Left lung (tissue), 4 donors: ENCODE measurements at regions not wholly inside any gene's neighbourhood (a gene's known extent, or its start where the extent isn't known, plus 50 kb on each side); places are given as distances from the start of the nearest gene placed in this dataset.
"Not testable (repeated sequence)": the region's sequence is repeated elsewhere in the genome, so short reads cannot be mapped to it uniquely, and the experiment has no call there.

ENCODE experiments used
- ATAC-seq: fragments of 200-7000 bp; cut with Tn5 transposase; one replicate; pipeline ENCODE4 v1.9.1; 2020; ENCODE audit warnings: moderate library complexity
- DNase-seq, 4 donors: peaks; one replicate each; pipeline ENCODE4 v3.0.0-alpha.2; 2013 to 2020
- H3K27ac ChIP-seq, 2 donors: fragments of 200-600 bp; sonication (generic) in 1 of 2; one replicate each; pipeline versions ENCODE4 v1.5.0 to v1.8.0; 2020 to 2021
- H3K27me3 ChIP-seq, 2 donors: fragments of 200-600 bp; sonication (generic) in 1 of 2; one replicate each; pipeline versions ENCODE4 v1.5.0 to v1.8.0; 2020 to 2021
- H3K36me3 ChIP-seq, 2 donors: fragments of 200-600 bp; sonication (generic) in 1 of 2; one replicate each; pipeline versions ENCODE4 v1.5.0 to v1.8.0; 2020 to 2021
- H3K4me1 ChIP-seq, 2 donors: fragments of 200-600 bp; one replicate each; pipeline ENCODE4 v1.8.0; 2021
- H3K4me3 ChIP-seq, 2 donors: fragments of 200-600 bp; sonication (generic) in 1 of 2; one replicate each; pipeline versions ENCODE4 v1.5.0 to v1.8.0; 2020 to 2021; ENCODE audit warnings: mild to moderate bottlenecking in 1 of 2
- H3K9me3 ChIP-seq, 2 donors: fragments of 200-600 bp; sonication (generic) in 1 of 2; one replicate each; pipeline versions ENCODE4 v1.5.0 to v1.8.0; 2020 to 2021
- intact Hi-C, 2 donors: fragments of 100-400 bp; cut with DNase I; formaldehyde crosslinking; loops; one replicate each; pipeline versions ENCODE4 v1.11.2 to v1.14.2; 2022
- TF ChIP-seq, protein P1 (sequence below), 2 donors: fragments of 200-600 bp; sonication (generic) in 1 of 2; IDR thresholded peaks; one replicate each; pipeline versions ENCODE4 v1.5.0 to v1.8.0; 2021; ENCODE audit warnings: antibody characterized with exemption in 2 of 2
- donor health status: DM: no; HTN: yes; CAD: no.
- donor health status: DM: no; HTN: no; CAD: no.

GRCh38 chr4:149910604-149911350, 95.1 kb upstream of the IQCM start:
- DNase-seq: no peak
- Histone ChIP-seq H3K27ac (no peak overlapping the region), H3K4me3 (no peak overlapping the region), H3K9me3 (no peaks in the 10 kb centered on the region), H3K36me3 (no peaks in the 10 kb centered on the region), H3K4me1 (no peaks in the 10 kb centered on the region), H3K27me3 (no peaks in the 10 kb centered on the region)
- ATAC-seq: no peak
- TF ChIP-seq, protein P1, sequence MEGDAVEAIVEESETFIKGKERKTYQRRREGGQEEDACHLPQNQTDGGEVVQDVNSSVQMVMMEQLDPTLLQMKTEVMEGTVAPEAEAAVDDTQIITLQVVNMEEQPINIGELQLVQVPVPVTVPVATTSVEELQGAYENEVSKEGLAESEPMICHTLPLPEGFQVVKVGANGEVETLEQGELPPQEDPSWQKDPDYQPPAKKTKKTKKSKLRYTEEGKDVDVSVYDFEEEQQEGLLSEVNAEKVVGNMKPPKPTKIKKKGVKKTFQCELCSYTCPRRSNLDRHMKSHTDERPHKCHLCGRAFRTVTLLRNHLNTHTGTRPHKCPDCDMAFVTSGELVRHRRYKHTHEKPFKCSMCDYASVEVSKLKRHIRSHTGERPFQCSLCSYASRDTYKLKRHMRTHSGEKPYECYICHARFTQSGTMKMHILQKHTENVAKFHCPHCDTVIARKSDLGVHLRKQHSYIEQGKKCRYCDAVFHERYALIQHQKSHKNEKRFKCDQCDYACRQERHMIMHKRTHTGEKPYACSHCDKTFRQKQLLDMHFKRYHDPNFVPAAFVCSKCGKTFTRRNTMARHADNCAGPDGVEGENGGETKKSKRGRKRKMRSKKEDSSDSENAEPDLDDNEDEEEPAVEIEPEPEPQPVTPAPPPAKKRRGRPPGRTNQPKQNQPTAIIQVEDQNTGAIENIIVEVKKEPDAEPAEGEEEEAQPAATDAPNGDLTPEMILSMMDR (IDR thresholded peaks at IDR 0.05): no peak
- intact Hi-C loops: no loop called here

GRCh38 chr4:149911354-149911753, 95.7 kb upstream of the IQCM start:
- ATAC-seq (no peak), DNase-seq (no peak)
- H3K27ac ChIP-seq: no peak overlapping the region
- no peaks in the 10 kb centered on the region for H3K4me1 ChIP-seq
- TF ChIP-seq, protein P1 (IDR thresholded peaks at IDR 0.05): no peak
- H3K36me3 ChIP-seq: no peaks in the 10 kb centered on the region
- H3K9me3 ChIP-seq: no peaks in the 10 kb centered on the region
- H3K4me3 ChIP-seq: no peak overlapping the region
- intact Hi-C loops: no loop called here
- no peaks in the 10 kb centered on the region for H3K27me3 ChIP-seq

GRCh38 chr4:149912000-149912399, 96.4 kb upstream of the IQCM start:
- intact Hi-C loops: no loop called here
- H3K4me3 ChIP-seq: no peak overlapping the region
- H3K27me3 ChIP-seq: no peaks in the 10 kb centered on the region
- DNase-seq: no peak
- H3K4me1 ChIP-seq: no peaks in the 10 kb centered on the region
- H3K36me3 ChIP-seq: no peaks in the 10 kb centered on the region
- no peak for ATAC-seq
- TF ChIP-seq, protein P1 (IDR thresholded peaks at IDR 0.05): no peak
- H3K27ac ChIP-seq: no peak overlapping the region
- no peaks in the 10 kb centered on the region for H3K9me3 ChIP-seq

GRCh38 chr4:149914119-149915115, 98.8 kb upstream of the IQCM start:
- ATAC-seq (peak; percentile 56), DNase-seq (peak in 1 of 4 donors; percentile 28)
- TF ChIP-seq, protein P1 (IDR thresholded peaks at IDR 0.05): peak; percentile 30 to 53
- H3K27ac ChIP-seq: no peak overlapping the region
- no peaks in the 10 kb centered on the region for H3K36me3 ChIP-seq
- H3K4me3 ChIP-seq: no peak overlapping the region
- H3K27me3 ChIP-seq: no peaks in the 10 kb centered on the region
- H3K9me3 ChIP-seq: no peaks in the 10 kb centered on the region
- H3K4me1 ChIP-seq: no peaks in the 10 kb centered on the region
- intact Hi-C loops: no loop called here

DNA sequence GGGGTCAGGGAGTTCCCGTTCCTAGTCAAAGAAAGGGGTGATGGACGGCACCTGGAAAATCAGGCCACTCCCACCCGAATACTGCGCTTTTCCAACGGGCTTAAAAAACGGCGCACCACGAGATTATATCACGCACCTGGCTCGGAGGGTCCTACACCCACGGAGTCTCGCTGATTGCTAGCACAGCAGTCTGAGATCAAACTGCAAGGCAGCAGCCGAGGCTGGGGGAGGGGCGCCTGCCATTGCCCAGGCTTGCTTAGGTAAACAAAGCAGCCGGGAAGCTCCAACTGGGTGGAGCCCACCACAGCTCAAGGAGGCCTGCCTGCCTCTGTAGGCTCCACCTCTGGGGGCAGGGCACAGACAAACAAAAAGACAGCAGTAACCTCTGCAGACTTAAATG, 100.1 kb upstream of the IQCM start:
- ATAC-seq, H3K36me3 ChIP-seq, H3K9me3 ChIP-seq, H3K27me3 ChIP-seq, H3K27ac ChIP-seq, DNase-seq, H3K4me1 ChIP-seq, intact Hi-C loops, H3K4me3 ChIP-seq: not testable (repeated sequence)
